ENCODE measurements at regions not wholly inside any gene's neighbourhood (a gene's known extent, or its start where the extent isn't known, plus 50 kb on each side); places are given as distances from the start of the nearest gene placed in this dataset.

GRCh38 chr3:94220426-94220825, 157.6 kb downstream of the NSUN3 start (continued):
- TF ChIP-seq PATZ1 (CRISPR knock-in tag; IDR thresholded peaks at IDR 0.05; ENCODE audit: borderline replicate concordance): no peak

- no peak for DNase-seq (ENCODE audit: extremely low read depth in 1 of 4, low spot score in 3 of 4)
- no peaks in the 10 kb centered on the region for H3K9me3 ChIP-seq (replicated peaks; ENCODE audit: control insufficient read depth, insufficient read depth, low read depth, low read length)
- no peak overlapping the region for H3K4me2 ChIP-seq (ENCODE audit: insufficient read depth, low read length)
- in situ Hi-C loops (cut with MboI) (no loop called here), intact Hi-C loops (cut with micrococcal nuclease) (no loop called here)
- CTCF ChIA-PET (ENCODE audit: low intra/inter-chr PET ratio): no interaction called here
- no peak overlapping the region for H3K27ac ChIP-seq (ENCODE audit: extremely low read depth, low read depth, low read length)
- no peaks in the 10 kb centered on the region for H3K9me1 ChIP-seq (ENCODE audit: control insufficient read depth, insufficient read depth, low read length)
- H3K4me3 ChIP-seq: no peak overlapping the region
- POLR2A ChIA-PET: interaction anchor here (0.7 kb wide), 1 partner anchor 12 kb away, joined by 3 read pairs; no protein-coding TSS in a partner anchor
- H3K9ac ChIP-seq (ENCODE audit: insufficient read depth in 1 of 2, low read depth in 2 of 2, low read length in 2 of 2): no peak overlapping the region
- no peaks in the 10 kb centered on the region for H3K4me1 ChIP-seq (replicated peaks in 1 of 2; ENCODE audit: control insufficient read depth in 2 of 2, insufficient read depth in 2 of 2, low read length in 2 of 2)
- H3K27me3 ChIP-seq (ENCODE audit: control insufficient read depth in 2 of 2, insufficient read depth in 2 of 2, low read length in 2 of 2): no peaks in the 10 kb centered on the region
- no peak for TF ChIP-seq E2F8 (IDR thresholded peaks at IDR 0.05; ENCODE audit: low read depth, partially characterized antibody)
- TF ChIP-seq NFYB (IDR thresholded peaks at IDR 0.05; ENCODE audit: extremely low read depth, insufficient read length): no peak
- no peak for TF ChIP-seq ZBTB17 (CRISPR knock-in tag; IDR thresholded peaks at IDR 0.05)
- no peak for TF ChIP-seq TAF1 (IDR thresholded peaks at IDR 0.05; ENCODE audit: control insufficient read depth, extremely low read depth, insufficient read depth, low read length, severe bottlenecking)
- ATAC-seq: no peak
- H3K36me3 ChIP-seq (ENCODE audit: control insufficient read depth, insufficient read depth, low read length): no peaks in the 10 kb centered on the region
- FAIRE-seq: no peak
- no TSS peak for BruUV-seq (replicated peaks)
- H4K20me1 ChIP-seq (replicated peaks; ENCODE audit: control insufficient read depth, insufficient read depth, low read length): no peaks in the 10 kb centered on the region
- H2AFZ ChIP-seq (ENCODE audit: low read depth, low read length): no peak overlapping the region
- no peaks in the 10 kb centered on the region for H3K79me2 ChIP-seq (ENCODE audit: control insufficient read depth, insufficient read depth, low read length)
These were observed 159.0 kb downstream of the NSUN3 start for GRCh38 chr3:94221829-94222228.

All from K562 (cell line).